ENCODE measurements at regions not wholly inside any gene's neighbourhood (a gene's known extent, or its start where the extent isn't known, plus 50 kb on each side); places are given as distances from the start of the nearest gene placed in this dataset.

GRCh38 chrX:6803607-6804006 is 268.7 kb upstream of the VCX3A start:
- DNase-seq = no peak
- H3F3A ChIP-seq (replicated peaks; ENCODE audit: insufficient read depth) = no peaks in the 10 kb centered on the region
- H3K9me3 ChIP-seq = no peaks in the 10 kb centered on the region
- H3K4me2 ChIP-seq = no peak overlapping the region
- CTCF ChIA-PET = no interaction called here
- no peak overlapping the region for H3K9ac ChIP-seq
- POLR2A ChIA-PET = no interaction called here
- TF ChIP-seq FOXJ3 (CRISPR knock-in tag; IDR thresholded peaks at IDR 0.05) = no peak
- no peak for TF ChIP-seq MEF2A (IDR thresholded peaks at IDR 0.05; ENCODE audit: borderline replicate concordance, low read depth)
- TF ChIP-seq CHD2 (IDR thresholded peaks at IDR 0.05; ENCODE audit: low read length, partially characterized antibody) = no peak
- TF ChIP-seq SIN3A (IDR thresholded peaks at IDR 0.05; ENCODE audit: borderline replicate concordance, low read depth, low read length) = no peak
- TF ChIP-seq NFIC (IDR thresholded peaks at IDR 0.05; ENCODE audit: borderline replicate concordance) = no peak
- no peak for TF ChIP-seq TCF12 (IDR thresholded peaks at IDR 0.05)
- TF ChIP-seq, protein P1, sequence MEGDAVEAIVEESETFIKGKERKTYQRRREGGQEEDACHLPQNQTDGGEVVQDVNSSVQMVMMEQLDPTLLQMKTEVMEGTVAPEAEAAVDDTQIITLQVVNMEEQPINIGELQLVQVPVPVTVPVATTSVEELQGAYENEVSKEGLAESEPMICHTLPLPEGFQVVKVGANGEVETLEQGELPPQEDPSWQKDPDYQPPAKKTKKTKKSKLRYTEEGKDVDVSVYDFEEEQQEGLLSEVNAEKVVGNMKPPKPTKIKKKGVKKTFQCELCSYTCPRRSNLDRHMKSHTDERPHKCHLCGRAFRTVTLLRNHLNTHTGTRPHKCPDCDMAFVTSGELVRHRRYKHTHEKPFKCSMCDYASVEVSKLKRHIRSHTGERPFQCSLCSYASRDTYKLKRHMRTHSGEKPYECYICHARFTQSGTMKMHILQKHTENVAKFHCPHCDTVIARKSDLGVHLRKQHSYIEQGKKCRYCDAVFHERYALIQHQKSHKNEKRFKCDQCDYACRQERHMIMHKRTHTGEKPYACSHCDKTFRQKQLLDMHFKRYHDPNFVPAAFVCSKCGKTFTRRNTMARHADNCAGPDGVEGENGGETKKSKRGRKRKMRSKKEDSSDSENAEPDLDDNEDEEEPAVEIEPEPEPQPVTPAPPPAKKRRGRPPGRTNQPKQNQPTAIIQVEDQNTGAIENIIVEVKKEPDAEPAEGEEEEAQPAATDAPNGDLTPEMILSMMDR (IDR thresholded peaks at IDR 0.05) = no peak
- TF ChIP-seq USF1 (IDR thresholded peaks at IDR 0.05; ENCODE audit: borderline replicate concordance, low read depth) = no peak
- TF ChIP-seq JUND (IDR thresholded peaks at IDR 0.05) = no peak
- no peak for TF ChIP-seq RXRA (IDR thresholded peaks at IDR 0.05; ENCODE audit: borderline replicate concordance, low read depth)
- no peaks in the 10 kb centered on the region for H3K9me2 ChIP-seq
- H3K27me3 ChIP-seq (ENCODE audit: insufficient read depth) = no peaks in the 10 kb centered on the region
- no peak overlapping the region for H3K27ac ChIP-seq (ENCODE audit: low read depth in 2 of 2, low read length in 1 of 2)
- H3K79me2 ChIP-seq (ENCODE audit: insufficient read depth) = no peaks in the 10 kb centered on the region
- no peaks in the 10 kb centered on the region for H3K36me3 ChIP-seq (replicated peaks in 1 of 2; ENCODE audit: control insufficient read depth in 1 of 2, insufficient read depth in 2 of 2, low read length in 1 of 2)
- no peaks in the 10 kb centered on the region for H4K20me1 ChIP-seq (ENCODE audit: insufficient read depth)
- no peaks in the 10 kb centered on the region for H3K4me1 ChIP-seq (ENCODE audit: control insufficient read depth in 1 of 2, insufficient read depth in 2 of 2, low read depth in 1 of 2, low read length in 1 of 2)
- H2AFZ ChIP-seq (ENCODE audit: low read depth) = no peak overlapping the region
- 12% methylated on average over 6 of the region's 6 CpGs for WGBS (ENCODE audit: low lambda C conversion rate)
- H3K4me3 ChIP-seq (ENCODE audit: low read depth in 2 of 2, low read length in 1 of 2) = no peak overlapping the region

DNA sequence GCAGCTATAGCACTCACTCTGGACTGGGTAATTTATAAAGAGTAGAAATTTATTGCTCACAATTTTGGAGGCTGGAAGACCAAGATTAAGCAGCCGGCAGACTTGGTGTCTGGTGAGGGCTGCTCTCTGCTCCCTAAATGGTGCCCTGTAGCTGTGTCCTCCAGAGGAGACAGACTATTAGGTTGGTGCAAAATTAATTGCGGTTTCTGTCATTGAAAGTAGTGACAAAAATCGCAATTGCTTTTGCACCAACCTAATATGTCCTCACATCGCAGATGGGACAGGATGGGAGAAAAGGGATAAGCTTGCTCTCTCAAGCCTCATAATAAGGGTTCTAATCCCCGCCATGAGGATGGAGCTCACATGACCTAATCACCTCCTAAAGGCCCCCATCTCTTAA is 258.1 kb upstream of the VCX3A start:
- Histone ChIP-seq H3K79me2 (ENCODE audit: insufficient read depth) (no peaks in the 10 kb centered on the region), H3K27ac (ENCODE audit: low read depth in 2 of 2, low read length in 1 of 2) (no peak overlapping the region), H4K20me1 (ENCODE audit: insufficient read depth) (no peaks in the 10 kb centered on the region), H3K4me1 (ENCODE audit: control insufficient read depth in 1 of 2, insufficient read depth in 2 of 2, low read depth in 1 of 2, low read length in 1 of 2) (no peaks in the 10 kb centered on the region), H3K4me2 (no peak overlapping the region), H3K9me3 (no peaks in the 10 kb centered on the region), H3K27me3 (ENCODE audit: insufficient read depth) (no peaks in the 10 kb centered on the region), H3K9me2 (no peaks in the 10 kb centered on the region), H2AFZ (ENCODE audit: low read depth) (no peak overlapping the region), H3K4me3 (ENCODE audit: low read depth in 2 of 2, low read length in 1 of 2) (no peak overlapping the region), H3K9ac (no peak overlapping the region), H3K36me3 (replicated peaks in 1 of 2; ENCODE audit: control insufficient read depth in 1 of 2, insufficient read depth in 2 of 2, low read length in 1 of 2) (no peaks in the 10 kb centered on the region), H3F3A (replicated peaks; ENCODE audit: insufficient read depth) (no peaks in the 10 kb centered on the region)
- ChIA-PET POLR2A (no interaction called here), CTCF (no interaction called here)
- no peak for TF ChIP-seq TAF1 (IDR thresholded peaks at IDR 0.05; ENCODE audit: borderline replicate concordance, low read depth, low read length)
- TF ChIP-seq EZH2phosphoT487 (IDR thresholded peaks at IDR 0.05; ENCODE audit: borderline replicate concordance, low read depth) = no peak
- TF ChIP-seq POLR2AphosphoS5 (IDR thresholded peaks at IDR 0.05; ENCODE audit: low read depth, low read length) = no peak
- TF ChIP-seq, protein P1 (IDR thresholded peaks at IDR 0.05) = no peak
- DNase-seq = no peak
- 16% methylated on average over 4 of the region's 5 CpGs for WGBS (ENCODE audit: low lambda C conversion rate)

All from SK-N-SH (cell line).